Ishikawa (cell line): ENCODE measurements at regions not wholly inside any gene's neighbourhood (a gene's known extent, or its start where the extent isn't known, plus 50 kb on each side); places are given as distances from the start of the nearest gene placed in this dataset.

ENCODE experiments used
- CEBPB ChIP-seq: IDR thresholded peaks from 2 replicates; pipeline ENCODE4 v1.6.1; 2012
- CREB1 ChIP-seq: IDR thresholded peaks from 2 replicates; pipeline ENCODE4 v1.6.1; 2012; ENCODE audit warnings: low read depth
- EGR1 ChIP-seq: IDR thresholded peaks from 2 replicates; pipeline ENCODE4 v1.6.1; 2012
- EP300 ChIP-seq: IDR thresholded peaks from 2 replicates; pipeline ENCODE4 v1.6.1; 2012; ENCODE audit warnings: borderline replicate concordance
- FOXM1 ChIP-seq: IDR thresholded peaks from 2 replicates; pipeline ENCODE4 v1.6.1; 2012; ENCODE audit warnings: low read depth, borderline replicate concordance
- MAX ChIP-seq: IDR thresholded peaks from 2 replicates; pipeline ENCODE4 v1.6.1; 2012
- NFIC ChIP-seq: IDR thresholded peaks from 2 replicates; pipeline ENCODE4 v1.6.1; 2012
- RAD21 ChIP-seq: IDR thresholded peaks from 2 replicates; pipeline ENCODE4 v1.6.1; 2012; ENCODE audit warnings: low read depth
- REST ChIP-seq: IDR thresholded peaks from 2 replicates; pipeline ENCODE4 v1.6.1; 2012; ENCODE audit warnings: low read depth, mild to moderate bottlenecking
- TAF1 ChIP-seq: IDR thresholded peaks from 2 replicates; pipeline ENCODE4 v1.6.1; 2012; ENCODE audit warnings: low read depth, mild to moderate bottlenecking
- TCF12 ChIP-seq: IDR thresholded peaks from 2 replicates; pipeline ENCODE4 v1.6.1; 2012; ENCODE audit warnings: low read depth
- TEAD4 ChIP-seq: IDR thresholded peaks from 2 replicates; pipeline ENCODE4 v1.6.1; 2012
- USF1 ChIP-seq: IDR thresholded peaks from 2 replicates; pipeline ENCODE4 v1.6.1; 2012
- YY1 ChIP-seq: IDR thresholded peaks from 2 replicates; pipeline ENCODE4 v1.6.1; 2012; ENCODE audit warnings: low read depth
- ZBTB7A ChIP-seq: IDR thresholded peaks from 2 replicates; pipeline ENCODE4 v1.6.1; 2012; ENCODE audit warnings: low read depth

GRCh38 chr18:39839782-39840181, 2115.3 kb upstream of the PIK3C3 start:
- no peak for TF ChIP-seq REST
- TF ChIP-seq FOXM1, result no peak
- TF ChIP-seq CEBPB, result no peak

GRCh38 chr18:39838831-39839230, 2116.2 kb upstream of the PIK3C3 start:
- TF ChIP-seq REST (no peak), CEBPB (no peak), CREB1 (no peak), MAX (no peak), RAD21 (no peak), USF1 (no peak), NFIC (no peak), FOXM1 (no peak), TEAD4 (no peak), TAF1 (no peak)

GRCh38 chr18:39835303-39836030, 2119.6 kb upstream of the PIK3C3 start:
- TF ChIP-seq CREB1 (no peak), TCF12 (no peak), ZBTB7A (no peak), REST (no peak)

- TF ChIP-seq ZBTB7A (no peak), TAF1 (no peak), EGR1 (no peak), NFIC (no peak), YY1 (no peak), TCF12 (no peak), EP300 (no peak), TEAD4 (no peak), USF1 (no peak), CEBPB (no peak), RAD21 (no peak), MAX (no peak), REST (no peak), FOXM1 (no peak)
These were observed 2120.4 kb upstream of the PIK3C3 start for GRCh38 chr18:39834636-39835035.
